H1 (cell line): ENCODE measurements at regions not wholly inside any gene's neighbourhood (a gene's known extent, or its start where the extent isn't known, plus 50 kb on each side); places are given as distances from the start of the nearest gene placed in this dataset.
A peak's percentile ranks its signal among the peaks of the same experiment; 100 is the strongest.

Experiments used
- CTCF ChIA-PET: fragments of 300-600 bp; sonication (Branson Sonifier 250); formaldehyde crosslinking; loops from one replicate; lab custom pipeline; 2021; ENCODE audit not compliant: partially characterized antibody; lab: Charles Lee
- POLR2A ChIA-PET: fragments of 300-600 bp; sonication (Branson Sonifier 250); formaldehyde crosslinking; loops from one replicate; lab custom pipeline; 2021; ENCODE audit warnings: inconsistent platforms; ENCODE audit not compliant: partially characterized antibody; lab: Charles Lee
- DNase-seq, 2 experiments: peaks; one replicate each; pipeline versions ENCODE4 v3.0.0 to v3.0.0-alpha.2; 2010 to 2022; ENCODE audit warnings: low spot score in 2 of 2, low read depth in 1 of 2, mixed read lengths in 1 of 2
- FAIRE-seq: peaks from 2 replicates; lab custom pipeline; 2011; peaks lifted over from hg19 to GRCh38; lab: Jason Lieb, UNC
- H2AFZ ChIP-seq: 2 replicates; pipeline ENCODE4 v1.8.1; 2012; ENCODE audit warnings: low read length, inconsistent platforms
- H2AK5ac ChIP-seq: 2 replicates; pipeline ENCODE4 v1.6.1; 2013; ENCODE audit warnings: low read depth, low read length
- H2BK120ac ChIP-seq: replicated peaks from 2 replicates; pipeline ENCODE3; 2013; ENCODE audit warnings: low read depth, low read length, inconsistent platforms
- H2BK12ac ChIP-seq: 2 replicates; pipeline ENCODE4 v1.6.1; 2013; ENCODE audit warnings: low read depth, low read length
- H2BK15ac ChIP-seq: 2 replicates; pipeline ENCODE4 v1.6.1; 2013; ENCODE audit warnings: low read length
- H2BK20ac ChIP-seq: 2 replicates; pipeline ENCODE4 v1.6.1; 2013; ENCODE audit warnings: low read length
- H2BK5ac ChIP-seq: 2 replicates; pipeline ENCODE4 v1.6.1; 2013; ENCODE audit warnings: low read depth, low read length
- H3K14ac ChIP-seq: 2 replicates; pipeline ENCODE4 v1.6.1; 2013; ENCODE audit warnings: inconsistent platforms; ENCODE audit not compliant: insufficient read length
- H3K18ac ChIP-seq: 2 replicates; pipeline ENCODE4 v1.6.1; 2013; ENCODE audit warnings: low read length; ENCODE audit errors: extremely low read depth
- H3K23ac ChIP-seq: 2 replicates; pipeline ENCODE4 v1.6.1; 2013; ENCODE audit warnings: inconsistent platforms; ENCODE audit not compliant: insufficient read length
- H3K23me2 ChIP-seq: 2 replicates; pipeline ENCODE4 v1.6.1; 2013; ENCODE audit warnings: low read depth, low read length
- H3K27ac ChIP-seq: 2 replicates; pipeline ENCODE4 v1.6.1; 2011; ENCODE audit warnings: low read depth, low read length, inconsistent platforms
- H3K27me3 ChIP-seq, 4 experiments: replicated peaks in 1 of 4; 1 replicate in 1 of 4; 2 replicates in 3 of 4; pipeline versions ENCODE4 v1.6.1 to v1.8.1; 2011 to 2013; ENCODE audit warnings: low read length in 3 of 4, mild to moderate bottlenecking in 3 of 4, inconsistent platforms in 2 of 4, mixed read lengths in 2 of 4, moderate library complexity in 1 of 4; ENCODE audit not compliant: control insufficient read depth in 3 of 4, insufficient read depth in 3 of 4; ENCODE audit errors: extremely low read depth in 1 of 4
- H3K36me3 ChIP-seq, 4 experiments: 2 replicates each; pipeline versions ENCODE4 v1.6.1 to v1.8.1; 2011 to 2013; ENCODE audit warnings: mild to moderate bottlenecking in 4 of 4, low read length in 3 of 4, moderate library complexity in 2 of 4, control low read depth in 1 of 4, inconsistent platforms in 1 of 4; ENCODE audit not compliant: insufficient read depth in 4 of 4, control insufficient read depth in 2 of 4
- H3K4ac ChIP-seq: replicated peaks from 2 replicates; pipeline ENCODE3; 2013; ENCODE audit warnings: low read length, low read depth, mixed read lengths, inconsistent platforms; ENCODE audit not compliant: insufficient read length
- H3K4me1 ChIP-seq, 4 experiments: replicated peaks in 1 of 4; 1 replicate in 1 of 4; 2 replicates in 3 of 4; pipeline versions ENCODE4 v1.6.1 to v1.8.1; 2011 to 2013; ENCODE audit warnings: low read length in 3 of 4, inconsistent platforms in 2 of 4, mixed read lengths in 1 of 4; ENCODE audit not compliant: insufficient read depth in 4 of 4, control insufficient read depth in 3 of 4
- H3K4me2 ChIP-seq, 2 experiments: 2 replicates each; pipeline versions ENCODE4 v1.6.1 to v1.8.1; 2011 to 2013; ENCODE audit warnings: low read depth in 2 of 2, low read length in 2 of 2, control low read depth in 1 of 2, inconsistent platforms in 1 of 2, mild to moderate bottlenecking in 1 of 2; ENCODE audit not compliant: insufficient read depth in 1 of 2
- H3K4me3 ChIP-seq, 4 experiments: fragments of 200-600, 300-600 bp in 1 of 4; sonication (generic), shearing (Covaris generic), sonication (Bioruptor Twin) in 1 of 4; 2 replicates each; pipeline versions ENCODE4 v1.5.1 to v1.8.1; 2011 to 2016; ENCODE audit warnings: low read length in 4 of 4, low read depth in 3 of 4, control low read depth in 2 of 4, inconsistent platforms in 2 of 4, mild to moderate bottlenecking in 2 of 4, mixed read lengths in 1 of 4, moderate library complexity in 1 of 4; ENCODE audit not compliant: insufficient read depth in 2 of 4; ENCODE audit errors: extremely low read depth in 1 of 4
- H3K56ac ChIP-seq: replicated peaks from 2 replicates; pipeline ENCODE3; 2013; ENCODE audit warnings: low read depth, mild to moderate bottlenecking, mixed read lengths, low read length, inconsistent platforms; ENCODE audit not compliant: insufficient read length
- H3K79me1 ChIP-seq: 2 replicates; pipeline ENCODE4 v1.6.1; 2013; ENCODE audit warnings: low read depth, low read length, control low read depth
- H3K79me2 ChIP-seq, 2 experiments: 2 replicates each; pipeline versions ENCODE4 v1.6.1 to v1.8.1; 2012 to 2013; ENCODE audit warnings: low read length in 2 of 2, mild to moderate bottlenecking in 2 of 2, inconsistent platforms in 1 of 2; ENCODE audit not compliant: insufficient read depth in 2 of 2, control insufficient read depth in 1 of 2
- H3K9ac ChIP-seq, 4 experiments: replicated peaks in 1 of 4; 1 replicate in 1 of 4; 2 replicates in 3 of 4; pipeline versions ENCODE4 v1.6.1 to v1.8.1; 2011 to 2013; ENCODE audit warnings: low read depth in 3 of 4, low read length in 3 of 4, control low read depth in 2 of 4, mild to moderate bottlenecking in 2 of 4, moderate library complexity in 2 of 4, inconsistent platforms in 1 of 4; ENCODE audit errors: extremely low read depth in 1 of 4
- H3K9me3 ChIP-seq, 2 experiments: 2 replicates each; pipeline versions ENCODE4 v1.6.1 to v1.8.1; 2012 to 2013; ENCODE audit warnings: mild to moderate bottlenecking in 2 of 2, moderate library complexity in 2 of 2, control low read depth in 1 of 2, inconsistent platforms in 1 of 2, low read depth in 1 of 2, low read length in 1 of 2, mixed read lengths in 1 of 2; ENCODE audit not compliant: insufficient read depth in 2 of 2
- H4K20me1 ChIP-seq, 2 experiments: replicated peaks in 1 of 2; 2 replicates each; pipeline versions ENCODE3 to v1.8.1; 2011 to 2013; ENCODE audit warnings: inconsistent platforms in 2 of 2, low read length in 2 of 2, mild to moderate bottlenecking in 1 of 2; ENCODE audit not compliant: insufficient read depth in 2 of 2, control insufficient read depth in 1 of 2
- H4K5ac ChIP-seq: 2 replicates; pipeline ENCODE4 v1.6.1; 2013; ENCODE audit warnings: low read length, low read depth, mixed read lengths, inconsistent platforms; ENCODE audit not compliant: insufficient read length
- H4K8ac ChIP-seq: 2 replicates; pipeline ENCODE4 v1.8.0; 2013; ENCODE audit warnings: mild to moderate bottlenecking, moderate library complexity, low read length, inconsistent platforms; ENCODE audit not compliant: insufficient read depth; ENCODE audit errors: extremely low read depth
- H4K91ac ChIP-seq: replicated peaks from 2 replicates; pipeline ENCODE3; 2013; ENCODE audit warnings: low read length, mixed read lengths, inconsistent platforms; ENCODE audit not compliant: insufficient read length
- NANOG ChIP-seq: IDR thresholded peaks from 2 replicates; pipeline ENCODE4 v1.6.1; 2011; ENCODE audit warnings: low read length, low read depth, mild to moderate bottlenecking, inconsistent platforms; ENCODE audit not compliant: insufficient read depth, poor library complexity, severe bottlenecking
- RAD21 ChIP-seq, 2 experiments: IDR thresholded peaks in 1 of 2; conservative IDR thresholded peaks in 1 of 2; 2 replicates each; pipeline ENCODE4 v1.6.1; 2011; ENCODE audit warnings: low read depth in 2 of 2, low read length in 2 of 2, improper control_type of control experiment in 1 of 2, inconsistent platforms in 1 of 2, mild to moderate bottlenecking in 1 of 2, moderate library complexity in 1 of 2
- SP1 ChIP-seq: IDR thresholded peaks from 2 replicates; pipeline ENCODE4 v1.6.1; 2011; ENCODE audit warnings: low read depth, low read length
- WGBS, 2 experiments: shearing (Covaris generic) in 1 of 2; methylation state at CpG; one replicate each; pipeline versions ENCODE4 v1.1.6 to v1.1.7; 2013 to 2015; ENCODE audit warnings: low lambda C conversion rate in 2 of 2, mixed read lengths in 2 of 2, inconsistent platforms in 1 of 2, low coverage in 1 of 2, missing lambda C conversion rate in 1 of 2; ENCODE audit not compliant: insufficient replicate concordance in 2 of 2, insufficient coverage in 1 of 2, insufficient read length in 1 of 2; ENCODE audit errors: extremely low coverage in 1 of 2, missing lambda C conversion rate in 1 of 2; 5-methylcytosine and 5-hydroxymethylcytosine counted together

DNA sequence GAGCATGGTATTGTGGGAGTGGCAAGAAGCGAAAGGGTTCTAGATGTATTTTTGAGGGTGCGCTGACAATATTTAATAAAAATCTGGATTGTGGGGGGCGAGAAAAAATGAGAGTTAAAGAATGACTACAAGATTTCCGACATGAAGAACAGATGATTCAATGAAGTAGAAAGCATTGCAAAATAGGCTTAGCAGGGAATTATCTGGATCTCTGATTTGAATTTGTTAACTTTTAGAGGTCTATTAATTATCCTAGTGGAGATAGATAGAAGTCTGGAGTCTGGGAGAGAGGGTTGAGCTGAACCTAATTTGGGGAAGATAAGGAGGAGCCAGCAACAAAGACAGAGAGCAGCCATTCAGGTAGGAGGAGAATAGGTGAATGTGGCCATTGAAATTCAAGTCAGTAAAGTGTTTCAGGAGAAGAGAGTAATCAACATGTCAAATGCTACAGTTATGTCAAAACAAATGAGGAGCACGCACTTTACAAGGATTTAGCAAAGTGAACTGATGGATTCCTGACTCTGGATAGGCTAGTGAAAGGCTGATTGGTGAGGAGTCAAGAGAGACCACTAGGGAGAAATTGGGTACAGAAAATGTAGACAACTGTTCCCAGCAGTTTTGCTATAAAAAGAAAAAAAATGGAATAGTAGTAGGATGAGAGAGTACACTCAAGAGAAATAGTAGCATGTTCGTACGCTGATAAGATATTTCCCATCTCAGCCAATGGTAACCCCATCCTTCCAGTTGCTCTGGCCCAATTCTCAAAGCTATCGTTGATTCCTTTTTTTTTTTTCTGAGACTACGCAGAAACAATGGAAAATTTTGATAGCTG is 393.2 kb upstream of the CXADR start:
- peak overlapping the region; percentile 49; the same call in 1 of the 2 replicates for H2BK5ac ChIP-seq
- 83% methylated on average over 9 of the region's 9 CpGs; no CpG with 5 or more reads in 1 of the 2 experiments for WGBS, 2 experiments
- no peaks in the 10 kb centered on the region for H3K79me1 ChIP-seq
- H4K91ac ChIP-seq = no peak overlapping the region
- H2BK20ac ChIP-seq = 0 out of 2 replicates have a peak overlapping the region, but pooled peaks have one; percentile 49
- H3K14ac ChIP-seq = no peak overlapping the region
- H3K4me2 ChIP-seq = peak overlapping the region in 1 of 2 experiments; percentile 12; a peak in 1 of 4 replicates
- H3K9ac ChIP-seq = no peak overlapping the region
- no peak overlapping the region for H2AFZ ChIP-seq
- no peak overlapping the region for H2AK5ac ChIP-seq
- H2BK15ac ChIP-seq = no peak overlapping the region
- no peak overlapping the region; the same call in 1 of the 2 replicates for H3K18ac ChIP-seq
- H3K27me3 ChIP-seq = no peaks in the 10 kb centered on the region
- H3K36me3 ChIP-seq = peaks cover 0 to 3% (median 0%) of the 10 kb centered on the region in 4 experiments; a peak in 2 of 8 replicates
- H3K4ac ChIP-seq = peak overlapping the region; percentile 45
- no peak overlapping the region for H4K5ac ChIP-seq
- H2BK120ac ChIP-seq = no peak overlapping the region
- H4K8ac ChIP-seq = no peak overlapping the region
- TF ChIP-seq NANOG (peak; percentile 22), RAD21 (IDR thresholded peaks at IDR 0.05 in 1 of 2, conservative IDR thresholded peaks at IDR 0.05 in 1 of 2; ENCODE audit: low read depth in 2 of 2, low read length in 2 of 2) (no peak), SP1 (0 out of 2 replicates have a peak, but pooled peaks have one; percentile 8)
- no peaks in the 10 kb centered on the region for H3K23me2 ChIP-seq
- H3K9me3 ChIP-seq = peaks cover 13 to 17% of the 10 kb centered on the region in 2 experiments; a peak in 3 of 4 replicates
- FAIRE-seq (peak; percentile 73), DNase-seq (peak in 1 of 2 experiments; percentile 21)
- no peaks in the 10 kb centered on the region for H3K79me2 ChIP-seq
- H2BK12ac ChIP-seq = no peak overlapping the region
- H3K4me3 ChIP-seq = peak overlapping the region in 1 of 4 experiments; percentile 21; a peak in 1 of 8 replicates
- peaks cover 0 to 11% (median 3%) of the 10 kb centered on the region in 4 experiments; a peak in 4 of 7 replicates for H3K4me1 ChIP-seq
- ChIA-PET CTCF (interaction anchor here (1.1 kb wide), 1 partner anchor 1167 kb away, joined by 3 read pairs; no protein-coding TSS in a partner anchor), POLR2A (no interaction called here)
- H3K27ac ChIP-seq = peak overlapping the region; percentile 31; the same call in 1 of the 2 replicates
- no peaks in the 10 kb centered on the region for H4K20me1 ChIP-seq
- no peak overlapping the region for H3K56ac ChIP-seq
- H3K23ac ChIP-seq = no peak overlapping the region
